Right ventricle myocardium superior (tissue), 1 donor: ENCODE measurements at regions not wholly inside any gene's neighbourhood (a gene's known extent, or its start where the extent isn't known, plus 50 kb on each side); places are given as distances from the start of the nearest gene placed in this dataset.

Experiments used
- ATAC-seq: fragments of 200-7000 bp; cut with Tn5 transposase; one replicate; pipeline ENCODE4 v1.9.1; 2020; ENCODE audit warnings: mild to moderate bottlenecking; ENCODE audit not compliant: poor library complexity
- DNase-seq: peaks from one replicate; pipeline ENCODE4 v3.0.0-alpha.2; 2020
- intact Hi-C: fragments of 100-400 bp; cut with DNase I; formaldehyde crosslinking; loops from one replicate; pipeline ENCODE4 v1.11.2; 2022
- donor health status: DM: no; HTN: yes; CAD: no; lungs with severe emphysema.

GRCh38 chr10:118246332-118247295 lies 95.5 kb downstream of the FAM204A start:
- intact Hi-C loops: no loop called here
- DNase-seq (no peak), ATAC-seq (no peak)

GRCh38 chr10:118243907-118244306 lies 98.2 kb downstream of the FAM204A start:
- intact Hi-C loops: loop anchor here (5.0 kb wide), 1 partner anchor 747 kb away; no protein-coding TSS in a partner anchor
- ATAC-seq (no peak), DNase-seq (no peak)

- ATAC-seq (peak; percentile 79), DNase-seq (peak; percentile 81)
- intact Hi-C loops: loop anchor here (5.0 kb wide), 1 partner anchor 744 kb away; no protein-coding TSS in a partner anchor
Measured at GRCh38 chr10:118241229-118242137, 100.6 kb downstream of the FAM204A start.

- no peak for DNase-seq
- intact Hi-C loops: loop anchor here (10.0 kb wide), 1 partner anchor 374 kb away; no protein-coding TSS in a partner anchor
- no peak for ATAC-seq
Measured at GRCh38 chr10:118239236-118239630, 102.9 kb downstream of the FAM204A start.

- ATAC-seq: no peak
- DNase-seq: no peak
- intact Hi-C loops: loop anchor here (10.0 kb wide), 1 partner anchor 374 kb away; no protein-coding TSS in a partner anchor
Measured at GRCh38 chr10:118238573-118239235, 103.4 kb downstream of the FAM204A start.

- no peak for ATAC-seq
- intact Hi-C loops: loop anchor here (10.0 kb wide), 1 partner anchor 373 kb away; no protein-coding TSS in a partner anchor
- DNase-seq: no peak
Measured at GRCh38 chr10:118237930-118238329, 104.2 kb downstream of the FAM204A start.

- ATAC-seq: no peak
- no peak for DNase-seq
- intact Hi-C loops: loop anchor here (10.0 kb wide), 1 partner anchor 370 kb away; no protein-coding TSS in a partner anchor
Measured at GRCh38 chr10:118234683-118235082, 107.4 kb downstream of the FAM204A start.

- DNase-seq: no peak
- intact Hi-C loops: no loop called here
- ATAC-seq: no peak
Measured at GRCh38 chr10:118220346-118220850, 121.7 kb downstream of the FAM204A start.

GRCh38 chr10:118218562-118218961 lies 123.6 kb downstream of the FAM204A start:
- intact Hi-C loops: no loop called here
- no peak for ATAC-seq
- DNase-seq: no peak

GRCh38 chr10:118216571-118217170 lies 125.5 kb downstream of the FAM204A start:
- DNase-seq (no peak), ATAC-seq (no peak)
- intact Hi-C loops: no loop called here

- ATAC-seq (no peak), DNase-seq (no peak)
- intact Hi-C loops: no loop called here
Measured at GRCh38 chr10:118216020-118216419, 126.1 kb downstream of the FAM204A start.

GRCh38 chr10:118214776-118215175 lies 127.3 kb downstream of the FAM204A start:
- intact Hi-C loops: no loop called here
- ATAC-seq (no peak), DNase-seq (no peak)

- DNase-seq (no peak), ATAC-seq (no peak)
- intact Hi-C loops: no loop called here
Measured at GRCh38 chr10:118213436-118213835, 128.7 kb downstream of the FAM204A start.

GRCh38 chr10:118210276-118210675 lies 131.8 kb downstream of the FAM204A start:
- intact Hi-C loops: no loop called here
- ATAC-seq (no peak), DNase-seq (no peak)

- DNase-seq (no peak), ATAC-seq (no peak)
- intact Hi-C loops: no loop called here
Measured at GRCh38 chr10:118209215-118209614, 132.9 kb downstream of the FAM204A start.

- DNase-seq (no peak), ATAC-seq (no peak)
- intact Hi-C loops: no loop called here
Measured at GRCh38 chr10:118207470-118208007, 134.6 kb downstream of the FAM204A start.

GRCh38 chr10:118204292-118204943 lies 137.7 kb downstream of the FAM204A start:
- intact Hi-C loops: no loop called here
- DNase-seq (no peak), ATAC-seq (no peak)
